ENCODE measurements at regions not wholly inside any gene's neighbourhood (a gene's known extent, or its start where the extent isn't known, plus 50 kb on each side); places are given as distances from the start of the nearest gene placed in this dataset.

DNA sequence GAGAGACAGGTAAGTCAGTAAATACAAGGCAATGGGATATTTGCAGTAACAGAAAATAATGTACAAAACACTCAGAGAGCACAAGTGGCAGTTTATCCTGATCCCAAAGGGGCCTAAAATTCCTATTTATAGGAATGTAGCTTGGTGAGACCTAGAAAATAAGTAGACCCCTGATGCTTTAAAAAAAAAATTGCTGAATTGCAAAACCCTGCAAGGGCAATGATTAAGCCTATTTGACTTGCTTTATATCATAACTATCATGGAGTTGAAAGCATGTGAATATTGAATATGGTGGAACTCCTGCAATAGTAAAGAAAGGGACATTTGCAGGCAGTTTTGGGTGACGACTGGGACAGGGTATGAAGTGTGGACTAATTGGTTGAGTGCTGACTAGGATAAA lies 101.9 kb upstream of the C1orf21 start:
- no peak for DNase-seq

DNA sequence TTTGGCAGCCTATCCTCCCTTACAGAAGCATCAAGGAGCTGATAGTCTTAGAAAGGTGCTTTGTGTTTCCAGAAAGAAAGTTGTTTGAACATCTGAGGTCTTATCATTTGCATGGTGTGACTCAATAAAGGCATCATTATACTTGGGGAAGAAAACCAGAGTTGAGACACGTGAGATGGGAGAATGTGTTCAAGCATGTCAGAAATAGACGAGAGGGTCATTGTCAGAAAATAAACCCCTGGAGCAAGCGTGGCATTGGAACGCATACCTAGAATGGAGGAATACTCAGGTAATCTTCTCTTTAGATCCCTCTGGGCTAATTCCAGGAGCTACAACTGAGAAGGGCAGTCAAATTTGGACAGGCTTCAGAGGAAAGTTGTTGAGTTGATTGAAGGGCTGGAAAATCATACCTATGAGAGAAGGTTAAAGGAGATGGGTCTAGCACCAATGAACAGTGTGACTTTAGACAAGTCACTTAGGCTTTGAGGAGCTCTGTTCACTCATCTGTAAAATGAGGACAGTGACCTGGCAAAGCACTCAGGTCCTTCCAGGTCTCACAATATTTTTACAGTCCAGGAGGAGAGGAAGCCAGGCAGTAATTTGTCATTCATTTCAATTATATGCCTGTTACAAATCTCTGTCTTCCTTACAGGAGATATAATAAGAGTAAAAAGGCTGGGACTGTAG lies 101.3 kb upstream of the C1orf21 start:
- DNase-seq = no peak

DNA sequence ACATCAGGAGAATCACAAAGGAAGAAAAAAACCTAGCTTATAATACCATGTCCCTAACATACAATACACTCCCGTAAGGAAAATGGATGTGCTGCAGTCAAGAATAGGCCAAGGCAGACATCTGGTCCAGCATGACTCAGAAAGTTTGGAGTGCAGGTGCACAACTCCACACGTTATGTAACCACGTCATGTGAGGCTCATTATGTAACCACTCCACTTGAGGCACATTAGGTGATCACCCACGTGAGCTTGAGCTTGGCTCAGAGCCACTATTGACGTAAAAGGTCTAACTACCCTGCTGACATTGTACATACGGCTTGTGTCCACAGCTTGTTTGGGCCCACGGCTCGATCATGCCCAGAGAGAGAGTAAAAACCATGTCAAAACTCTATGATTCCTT lies 99.8 kb upstream of the C1orf21 start:
- DNase-seq = no peak

DNA sequence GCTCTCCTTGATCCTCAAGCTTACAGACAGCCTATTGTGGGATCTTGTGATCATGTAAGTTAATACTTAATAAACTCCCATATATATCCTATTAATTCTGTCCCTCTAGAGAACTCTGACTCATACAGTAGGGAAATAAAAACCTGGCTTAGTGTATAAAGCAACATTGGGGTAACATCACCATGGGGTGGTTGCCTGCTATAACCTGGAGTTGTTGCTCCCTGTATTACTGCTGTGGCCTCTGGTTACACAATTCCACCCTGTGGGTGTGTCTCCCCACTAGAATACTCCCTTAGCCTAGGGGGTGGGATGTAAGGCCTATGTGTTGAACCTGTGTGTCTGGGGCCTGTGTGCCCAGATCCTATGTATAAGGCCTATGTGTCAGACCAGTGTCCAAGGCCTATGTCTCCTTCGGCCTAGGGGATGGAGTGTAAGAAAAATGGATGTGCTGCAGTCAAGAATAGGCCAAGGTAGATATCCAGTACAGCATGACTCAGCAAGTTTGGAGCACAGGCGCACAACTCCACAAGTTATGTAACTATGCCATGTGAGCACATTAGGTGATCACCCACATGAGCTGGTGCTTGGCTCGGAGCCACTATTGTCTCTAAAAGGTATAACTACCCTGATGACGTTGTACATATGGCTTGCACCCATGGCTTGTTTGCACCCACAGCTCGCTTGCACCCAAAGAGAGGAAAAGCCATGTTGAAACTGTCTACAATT lies 96.8 kb upstream of the C1orf21 start:
- no peak for DNase-seq

DNA sequence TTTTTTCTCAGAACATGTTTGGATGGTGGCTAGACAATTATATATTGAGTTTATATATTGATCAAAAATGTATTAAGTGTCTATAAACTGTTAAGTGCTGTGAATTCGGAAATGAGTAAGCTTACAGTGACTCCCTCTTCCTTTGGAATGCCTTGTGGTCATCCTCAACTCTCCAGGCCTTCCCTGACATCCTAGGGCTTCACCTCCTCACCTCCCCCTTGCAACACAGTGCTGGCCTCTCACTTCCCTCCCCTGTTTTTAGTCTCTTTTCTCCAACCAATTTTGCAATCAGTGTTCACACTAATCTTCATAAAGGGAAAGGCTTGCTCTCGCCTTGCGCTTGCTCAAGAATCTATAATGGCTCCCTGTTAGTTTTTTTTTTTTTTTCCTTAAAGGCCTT lies 95.1 kb upstream of the C1orf21 start:
- DNase-seq = no peak

DNA sequence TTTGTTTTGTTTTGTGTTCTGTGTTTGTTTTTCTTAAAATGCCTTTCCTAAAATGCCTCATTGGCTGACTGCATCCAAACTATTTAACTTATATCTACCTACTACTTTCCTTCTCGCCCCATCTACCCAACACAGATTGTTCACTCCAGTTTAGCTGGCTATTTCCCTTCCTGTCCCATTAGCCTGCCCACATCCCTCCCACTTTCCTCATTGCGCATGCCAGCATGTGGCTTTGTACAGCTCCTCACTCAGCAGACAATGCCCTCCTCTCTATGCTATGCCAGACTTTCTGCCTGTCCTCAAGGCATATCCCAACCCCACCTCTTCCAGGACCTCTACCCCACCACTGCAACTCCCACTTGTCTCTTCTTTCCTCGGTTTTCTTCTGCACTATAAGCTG lies 94.7 kb upstream of the C1orf21 start:
- no peak for DNase-seq

DNA sequence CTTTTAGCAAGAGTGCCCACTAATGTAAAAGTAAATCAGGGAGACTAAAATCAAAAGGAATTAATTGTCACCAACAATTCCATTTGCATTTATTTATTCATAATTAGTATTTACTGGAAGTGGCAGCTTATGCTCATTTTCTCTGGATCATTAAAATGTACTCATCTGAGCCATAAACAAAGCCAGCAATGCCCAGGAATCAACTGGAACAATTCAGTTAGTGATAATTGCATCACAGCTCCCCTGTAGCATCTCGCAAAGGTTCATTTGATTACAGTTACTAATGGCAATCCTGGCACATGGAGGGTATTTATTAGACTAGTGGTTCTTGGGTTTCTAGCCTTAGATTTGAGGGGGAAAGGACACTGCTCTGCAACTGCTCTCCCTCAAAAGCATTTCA lies 92.7 kb upstream of the C1orf21 start:
- DNase-seq = no peak

DNA sequence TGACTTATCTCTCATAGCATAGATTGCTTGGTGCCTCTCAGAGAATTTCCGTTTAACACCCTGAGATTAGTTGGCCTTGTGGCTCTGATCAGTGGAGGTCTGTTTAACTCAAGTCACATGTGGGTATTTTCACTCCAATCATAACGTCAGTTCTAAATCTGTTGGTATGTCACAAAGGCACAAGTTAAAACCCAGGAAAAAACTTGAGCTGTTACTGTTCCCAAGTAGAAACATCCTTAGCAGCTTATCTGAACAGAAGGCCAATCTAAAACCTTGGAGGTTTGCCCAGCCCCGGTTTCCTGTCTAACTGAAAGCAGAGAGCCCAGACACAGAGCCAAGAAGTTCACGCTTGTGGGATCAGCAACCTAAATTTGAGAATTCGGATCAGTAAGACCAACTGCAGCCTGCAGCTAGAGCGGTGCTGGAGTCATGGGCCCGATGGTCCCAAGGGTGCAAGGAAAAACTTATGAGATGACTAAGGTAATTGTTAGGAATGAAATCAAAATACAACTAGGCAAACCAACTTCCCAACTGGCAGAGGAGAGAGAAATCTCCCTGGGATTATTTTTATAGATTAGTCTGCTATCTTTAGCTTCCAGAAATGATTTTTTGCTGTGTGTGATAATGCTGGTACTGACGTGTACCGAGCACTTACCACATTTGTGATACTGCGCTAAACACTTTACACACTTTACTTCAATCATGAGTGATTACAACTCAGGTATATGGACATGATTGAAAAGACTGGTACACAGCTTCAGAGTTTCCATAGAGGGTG lies 90.2 kb upstream of the C1orf21 start:
- DNase-seq = peak; percentile 19 to 35

DNA sequence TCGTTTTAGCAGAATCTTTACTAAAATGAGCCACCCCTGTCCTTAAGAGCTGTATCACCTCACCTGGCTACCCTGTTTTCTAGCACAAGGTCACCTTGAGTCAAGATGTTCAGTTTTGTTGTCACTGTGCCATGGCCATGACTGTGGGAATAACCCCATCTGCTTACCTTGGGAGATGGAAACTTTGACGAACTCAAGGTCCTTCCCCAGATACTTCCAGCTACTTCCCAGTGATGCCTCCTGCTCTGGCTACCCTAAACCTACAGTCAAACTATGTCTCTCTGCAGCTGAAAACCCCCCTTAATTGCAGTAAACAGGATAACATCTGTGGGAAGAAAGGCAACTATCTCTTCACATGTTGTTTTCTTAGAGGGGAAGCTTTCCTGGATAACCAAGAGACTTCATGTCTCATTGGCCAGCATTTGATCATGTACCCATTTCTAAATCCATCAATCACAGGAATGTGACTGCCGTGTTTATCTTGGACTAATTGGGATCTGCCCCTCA lies 89.5 kb upstream of the C1orf21 start:
- no peak for DNase-seq

DNA sequence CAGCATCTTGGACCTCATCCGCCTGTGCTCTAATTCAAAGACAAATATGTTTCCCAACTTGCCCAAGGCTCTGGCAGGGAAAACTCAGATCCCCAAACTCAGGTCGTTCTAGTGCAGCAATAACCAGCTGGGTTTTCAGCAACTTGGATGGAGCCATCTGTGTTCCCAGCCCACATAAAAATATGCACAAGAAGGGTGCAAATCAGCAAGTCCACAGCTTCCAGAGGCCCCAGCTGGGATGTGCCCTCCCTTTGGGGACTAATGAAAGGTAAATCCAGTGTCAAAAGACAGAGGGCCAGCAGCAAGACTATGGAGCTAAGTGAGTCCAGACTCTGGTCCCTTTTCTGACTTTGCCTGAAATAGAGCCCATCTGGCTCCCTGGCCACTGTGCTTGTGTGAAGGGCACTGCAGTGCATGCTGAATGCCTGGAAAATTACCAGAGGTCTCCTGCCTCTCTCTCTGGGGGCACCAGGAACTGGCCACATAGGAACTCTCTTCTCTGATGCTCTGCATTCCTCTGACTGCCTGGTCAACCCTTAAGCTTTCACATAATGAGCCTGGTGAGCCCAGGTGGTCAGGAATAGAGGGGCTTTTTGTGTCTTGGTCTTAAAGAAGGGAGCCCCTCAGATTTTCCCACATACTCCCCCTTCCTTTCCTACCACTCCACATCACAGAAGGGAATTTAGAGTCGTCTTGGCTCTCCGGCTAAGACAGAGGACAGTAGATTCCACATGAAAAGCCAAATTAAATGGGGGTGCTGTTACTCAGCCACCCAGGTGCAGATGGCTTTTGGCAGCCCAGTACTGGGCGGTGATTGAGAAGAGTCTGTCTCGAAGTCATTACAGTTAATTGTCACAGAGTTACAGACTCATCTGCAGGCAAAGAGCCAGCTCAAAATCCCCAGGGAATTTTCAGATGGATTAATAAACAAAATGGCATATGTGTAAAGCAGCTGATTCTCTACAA lies 88.1 kb upstream of the C1orf21 start:
- DNase-seq = peak; percentile 3 to 47

DNA sequence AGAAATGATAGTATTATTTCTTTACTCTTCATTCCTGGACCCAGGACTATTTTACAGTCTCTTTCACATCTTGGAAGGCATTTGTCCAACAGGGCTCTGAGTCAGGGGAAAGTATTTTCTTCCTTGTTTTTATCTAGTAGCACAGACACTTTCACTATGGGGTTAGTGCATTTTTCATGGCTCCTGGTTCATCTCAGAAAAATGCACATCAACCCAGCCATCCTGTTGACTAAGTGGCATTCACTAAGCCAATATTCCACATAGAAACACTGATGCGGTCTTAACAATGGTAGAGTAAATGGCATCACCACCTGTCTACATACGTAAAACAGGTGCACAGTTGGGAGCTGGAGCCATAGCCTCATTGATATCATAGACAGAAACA lies 87.4 kb upstream of the C1orf21 start:
- DNase-seq = no peak

DNA sequence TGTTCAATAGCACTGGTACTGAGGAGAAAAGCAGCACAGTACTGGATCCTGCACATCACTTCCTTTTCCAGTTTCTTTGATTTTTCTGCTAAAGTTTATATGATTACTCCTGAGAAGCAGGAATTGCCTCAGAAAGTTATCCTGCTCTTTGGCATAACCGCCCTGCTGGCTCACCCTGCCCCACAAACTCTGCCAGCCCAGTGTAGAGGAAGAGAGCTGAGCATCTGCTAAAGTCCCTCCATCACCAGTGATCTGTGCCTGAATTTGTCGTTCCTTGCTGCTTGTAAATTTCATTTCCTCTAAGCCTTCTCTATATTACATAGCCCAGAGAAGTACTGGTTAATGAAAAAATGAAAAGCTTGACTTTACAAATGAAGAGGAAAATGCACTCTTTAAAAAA lies 87.0 kb upstream of the C1orf21 start:
- DNase-seq = no peak

DNA sequence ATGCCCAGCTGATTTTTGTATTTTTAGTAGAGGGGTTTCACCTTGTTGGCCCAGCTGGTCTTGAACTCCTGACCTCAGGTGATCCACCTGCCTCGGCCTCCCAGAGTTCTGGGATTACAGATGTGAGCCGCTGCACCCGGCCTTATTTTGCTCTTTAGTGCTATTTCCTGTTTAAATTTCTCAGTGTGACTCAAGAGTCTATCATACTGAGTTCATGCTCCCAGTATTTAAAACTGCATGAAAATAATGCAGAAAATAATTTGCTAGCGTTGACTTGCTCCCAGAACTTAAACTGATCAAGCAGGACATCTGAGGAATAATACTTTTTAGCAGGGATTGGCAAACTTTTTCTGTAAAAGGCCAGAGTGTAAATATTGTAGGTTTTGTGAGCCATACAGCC lies 86.4 kb upstream of the C1orf21 start:
- no peak for DNase-seq

DNA sequence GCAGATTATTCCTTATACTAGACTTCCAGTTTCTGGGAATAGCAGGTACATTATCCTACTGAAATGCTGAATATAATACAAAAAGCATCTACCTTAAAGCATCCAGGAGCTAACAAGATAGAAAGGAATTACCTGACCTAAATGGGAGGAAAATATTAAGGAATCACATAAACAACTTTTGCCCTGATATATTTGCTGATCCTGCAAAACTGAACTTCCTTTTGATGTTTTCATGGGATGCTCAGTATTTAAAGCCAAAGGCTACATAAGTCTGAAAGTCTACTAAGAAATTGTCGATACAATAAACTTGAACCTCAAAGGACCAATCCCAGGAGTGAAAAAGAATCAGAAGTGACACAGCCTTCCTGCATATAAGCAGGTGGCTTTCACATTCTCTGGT lies 85.6 kb upstream of the C1orf21 start:
- DNase-seq = no peak

DNA sequence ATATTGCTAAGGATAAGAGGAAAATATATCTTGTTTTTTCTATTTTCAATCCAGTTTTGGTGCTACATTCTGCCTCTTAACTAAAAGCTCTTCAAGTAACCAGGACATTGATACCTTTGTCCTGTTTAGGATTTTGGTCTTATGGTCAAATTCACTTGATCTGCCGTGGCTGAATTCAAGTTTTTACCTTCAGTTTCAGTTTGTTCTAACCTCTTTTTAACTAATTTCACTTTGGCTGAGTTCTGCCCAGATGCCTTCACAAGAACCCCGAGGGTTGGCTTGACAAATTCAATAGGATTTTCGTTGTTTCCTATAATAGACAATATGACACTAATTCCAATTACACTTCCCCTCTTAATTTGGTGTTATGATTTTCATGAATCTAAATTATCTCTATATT lies 84.5 kb upstream of the C1orf21 start:
- no peak for DNase-seq

DNA sequence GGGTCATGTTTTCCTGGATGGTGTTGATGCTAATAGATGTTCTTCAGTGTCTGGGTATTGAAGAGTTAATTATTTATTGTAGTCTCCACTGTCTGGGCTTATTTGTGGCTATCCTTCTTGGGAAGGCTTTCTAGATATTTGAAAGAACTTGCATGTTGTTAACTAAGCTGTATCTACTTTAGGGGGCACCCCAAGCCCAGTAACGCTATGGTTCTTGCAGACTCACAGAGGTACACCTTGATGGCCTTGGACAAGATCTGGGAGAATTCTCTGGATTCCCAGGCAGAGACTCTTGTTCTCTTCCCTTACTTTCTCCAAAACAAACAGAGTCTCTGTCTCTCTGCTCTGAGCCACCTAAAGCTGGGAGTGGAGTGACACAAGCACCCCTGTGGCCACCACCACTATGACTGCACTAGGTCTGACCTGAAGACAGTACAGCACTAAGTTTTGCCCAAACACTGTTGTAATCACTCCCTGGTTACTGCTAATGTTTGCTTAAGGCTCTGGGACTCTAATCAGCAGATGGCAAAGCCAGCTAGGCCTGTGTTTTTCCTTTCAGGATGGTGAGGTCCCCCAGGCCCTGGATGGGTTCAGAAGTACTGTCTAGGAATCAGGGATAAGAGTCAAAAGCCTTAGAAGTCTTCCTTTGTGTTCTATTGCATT lies 76.5 kb upstream of the C1orf21 start:
- no peak for DNase-seq

DNA sequence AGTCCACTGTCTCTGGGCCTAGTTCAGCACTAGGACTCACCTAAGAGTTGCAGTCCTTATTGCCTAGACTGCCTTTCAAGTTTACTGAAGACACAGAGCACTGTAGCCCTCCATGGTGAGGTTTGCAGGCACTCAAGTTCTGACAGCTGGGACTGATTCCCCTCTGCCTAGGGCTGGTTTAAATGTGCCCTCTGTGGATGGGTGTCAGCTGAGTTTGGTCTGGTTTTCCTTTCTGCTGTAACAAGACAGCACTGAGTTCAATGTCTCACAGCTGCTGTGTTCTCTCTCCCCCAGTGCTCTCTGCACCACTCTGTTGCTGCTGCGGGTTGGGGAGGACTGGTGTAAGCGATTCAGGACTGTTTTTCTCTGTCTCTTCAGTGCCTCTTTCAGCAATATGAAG lies 75.2 kb upstream of the C1orf21 start:
- DNase-seq = no peak

DNA sequence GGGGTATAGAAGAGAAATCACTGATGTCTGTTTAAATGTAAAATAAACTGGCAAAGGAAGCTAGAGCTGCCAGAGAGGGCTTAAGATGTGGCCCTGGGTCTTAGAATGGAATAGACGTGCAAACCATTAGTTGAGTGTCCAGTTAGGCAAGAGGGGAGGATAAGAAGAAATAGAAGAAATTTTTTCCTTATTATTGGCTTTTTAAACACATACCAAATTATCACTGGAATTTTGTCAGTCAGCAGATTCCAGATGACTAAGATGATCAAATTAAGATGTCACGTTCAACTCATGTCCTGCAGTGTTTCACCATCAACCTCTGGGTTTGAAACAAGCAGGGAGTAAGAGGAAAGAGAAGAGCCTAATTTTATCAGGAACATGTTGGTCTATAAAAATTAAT lies 71.6 kb upstream of the C1orf21 start:
- DNase-seq = no peak

DNA sequence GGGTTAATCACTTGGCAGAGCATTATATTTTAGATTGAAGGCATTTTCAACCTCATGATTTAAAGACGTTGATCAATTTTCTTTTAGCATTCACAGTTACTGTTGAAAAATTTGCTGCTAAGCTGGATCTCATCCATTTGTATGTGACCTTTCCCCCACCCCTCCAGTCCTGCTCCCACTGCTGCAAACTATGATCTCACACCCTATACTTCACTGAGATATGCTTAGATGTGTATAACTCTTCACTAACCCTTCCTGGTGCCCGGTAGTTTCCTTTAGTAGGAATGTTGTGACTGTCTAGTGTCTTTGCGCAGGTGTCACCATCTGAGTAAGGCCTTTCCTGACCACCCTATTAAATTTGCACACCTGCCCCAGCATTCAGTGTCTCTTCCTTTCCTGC lies 67.0 kb upstream of the C1orf21 start:
- no peak for DNase-seq

DNA sequence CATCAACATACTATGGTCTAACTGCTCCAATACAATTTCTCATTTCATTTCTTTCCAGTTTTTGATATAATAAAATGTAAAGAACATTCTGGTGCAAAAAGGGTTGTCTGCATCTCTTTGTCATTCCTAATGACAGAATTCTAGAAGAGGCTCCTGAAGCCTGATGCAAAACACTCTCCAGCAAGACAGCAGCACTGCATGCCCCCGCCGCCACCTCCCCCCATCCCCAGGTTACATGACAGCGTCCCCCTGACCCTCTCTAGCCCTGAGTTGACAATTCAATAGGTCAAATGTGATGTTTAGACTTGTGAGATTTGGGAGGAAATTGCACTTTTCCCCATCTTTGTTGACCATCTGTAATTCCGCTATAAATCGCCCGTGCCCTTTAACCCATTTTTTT lies 64.6 kb upstream of the C1orf21 start:
- DNase-seq = no peak

DNA sequence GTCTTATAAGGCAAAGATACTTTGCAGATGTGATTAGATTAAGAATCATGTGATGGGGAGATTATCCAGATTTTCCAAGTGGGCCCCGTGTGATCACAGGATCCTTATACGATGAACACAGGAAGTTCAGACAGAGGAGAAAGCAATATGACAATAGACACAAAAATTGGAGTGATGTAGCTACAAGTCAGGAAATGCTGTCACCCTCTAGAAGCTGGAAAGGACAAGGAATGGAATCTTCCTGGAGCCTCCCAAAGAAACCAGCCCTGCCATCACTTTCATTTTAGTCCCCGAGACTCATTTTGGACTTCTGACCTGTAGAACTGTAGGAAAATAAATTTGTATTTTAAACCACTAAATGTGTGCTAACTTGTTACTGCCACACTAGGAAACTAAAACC lies 61.9 kb upstream of the C1orf21 start:
- DNase-seq = no peak

DNA sequence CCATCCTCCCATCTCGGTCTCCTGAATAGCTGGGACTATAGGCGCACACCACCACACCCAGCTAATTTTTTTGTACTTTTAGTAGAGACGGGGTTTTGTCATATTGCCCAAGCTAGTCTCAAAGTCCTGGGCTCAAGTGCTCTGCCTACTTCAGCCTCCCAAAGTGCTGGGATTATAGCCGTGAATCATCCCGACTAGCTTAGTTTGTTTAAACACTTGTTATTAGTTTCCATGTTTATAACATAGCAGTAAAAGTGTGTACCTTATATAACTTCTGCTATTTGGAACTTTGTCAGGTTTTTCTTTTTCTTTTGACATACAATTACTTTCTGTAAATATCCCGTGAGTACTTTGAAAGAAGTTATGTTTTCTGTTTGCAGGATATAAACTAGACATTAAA lies 60.6 kb upstream of the C1orf21 start:
- DNase-seq = no peak
